ENCODE measurements at regions not wholly inside any gene's neighbourhood (a gene's known extent, or its start where the extent isn't known, plus 50 kb on each side); places are given as distances from the start of the nearest gene placed in this dataset.

DNA sequence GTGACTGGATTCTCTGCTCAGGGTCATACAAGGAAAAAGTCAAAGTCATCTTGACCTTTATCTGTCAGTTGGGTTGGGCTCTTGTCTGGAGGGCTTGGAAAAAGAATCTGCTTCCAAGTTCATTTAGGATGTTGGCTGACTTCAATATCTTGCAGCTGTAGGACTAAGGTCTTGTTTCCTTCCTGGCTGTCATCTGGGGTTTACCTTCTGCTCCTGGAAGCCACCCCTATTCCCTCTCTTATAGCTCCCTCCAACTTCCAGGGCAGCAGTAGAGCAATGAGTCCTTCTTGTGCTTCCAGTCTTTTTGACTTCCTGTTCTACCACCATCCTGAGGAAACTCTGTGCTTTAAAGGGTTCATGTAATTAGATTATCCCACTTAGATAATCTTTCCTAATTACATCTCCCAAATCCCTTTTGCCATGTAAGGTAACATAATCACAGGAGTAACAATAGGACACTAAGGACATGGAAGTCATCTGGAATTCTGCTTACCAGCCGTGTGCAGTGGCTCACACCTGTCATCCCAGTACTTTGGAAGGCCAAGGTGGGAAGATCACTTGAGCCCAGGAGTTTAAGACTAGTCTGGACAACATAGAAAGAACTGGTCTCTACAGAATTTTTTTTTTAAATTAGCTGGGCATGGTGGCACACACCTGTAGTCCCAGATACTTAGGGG lies 170.7 kb upstream of the KITLG start:
- TF ChIP-seq POLR2A (IDR thresholded peaks at IDR 0.05; ENCODE audit: low read length), result no peak
- no peak for TF ChIP-seq GATA1 (IDR thresholded peaks at IDR 0.05; ENCODE audit: low read depth, low read length)
